Nephron progenitor cell (in vitro differentiated cells): ENCODE measurements at regions not wholly inside any gene's neighbourhood (a gene's known extent, or its start where the extent isn't known, plus 50 kb on each side); places are given as distances from the start of the nearest gene placed in this dataset.

Experiments
- DNase-seq: peaks from one replicate; pipeline ENCODE4 v3.0.0; 2021
- H3K27ac Mint-ChIP-seq: 2 replicates; pipeline ENCODE4 v1.8.0; 2021; ENCODE audit warnings: mild to moderate bottlenecking, moderate library complexity, mixed read lengths
- H3K27me3 Mint-ChIP-seq: 2 replicates; pipeline ENCODE4 v1.8.0; 2021; ENCODE audit warnings: mild to moderate bottlenecking, low read depth, mixed read lengths; ENCODE audit not compliant: poor library complexity
- H3K36me3 Mint-ChIP-seq: 2 replicates; pipeline ENCODE4 v1.8.0; 2021; ENCODE audit warnings: low read depth, mixed read lengths
- H3K4me1 Mint-ChIP-seq: 2 replicates; pipeline ENCODE4 v1.8.0; 2021; ENCODE audit warnings: mixed read lengths
- H3K4me3 Mint-ChIP-seq: 2 replicates; pipeline ENCODE4 v1.8.0; 2021; ENCODE audit warnings: mild to moderate bottlenecking, moderate library complexity, mixed read lengths
- H3K9me3 Mint-ChIP-seq: 2 replicates; pipeline ENCODE4 v1.8.0; 2021; ENCODE audit warnings: mild to moderate bottlenecking, moderate library complexity, mixed read lengths
- TF ChIP-seq, protein P1 (sequence below): fragments of 200-600 bp; sonication (generic); IDR thresholded peaks from 2 replicates; pipeline ENCODE4 v1.5.0; 2021; ENCODE audit warnings: antibody characterized with exemption

DNA sequence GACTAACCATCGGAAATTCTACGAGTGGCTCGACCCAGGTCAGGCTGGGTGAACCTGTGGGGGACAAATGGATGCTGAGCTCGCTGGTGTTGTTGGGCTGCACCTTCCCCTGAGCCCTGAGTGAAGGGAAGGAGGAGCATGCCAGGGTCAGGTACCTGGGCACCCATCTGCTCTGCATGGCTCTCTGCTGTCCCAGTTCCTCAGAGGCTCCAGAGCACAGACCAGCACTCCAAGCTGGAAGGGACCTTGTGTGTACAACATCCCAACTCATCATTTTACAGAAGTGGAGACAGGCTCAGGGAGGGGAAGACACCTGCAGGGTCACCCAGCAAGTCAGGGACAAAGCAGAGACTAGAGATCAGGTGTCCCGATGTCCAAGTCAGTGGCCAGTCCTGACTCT is 84.9 kb upstream of the NLRP1 start:
- Mint-ChIP-seq H3K9me3 (no peaks in the 10 kb centered on the region), H3K27me3 (peaks cover 22% of the 10 kb centered on the region), H3K4me1 (peaks cover 21% of the 10 kb centered on the region), H3K36me3 (no peaks in the 10 kb centered on the region), H3K27ac (no peak overlapping the region), H3K4me3 (no peak overlapping the region)
- no peak for DNase-seq
- TF ChIP-seq, protein P1, sequence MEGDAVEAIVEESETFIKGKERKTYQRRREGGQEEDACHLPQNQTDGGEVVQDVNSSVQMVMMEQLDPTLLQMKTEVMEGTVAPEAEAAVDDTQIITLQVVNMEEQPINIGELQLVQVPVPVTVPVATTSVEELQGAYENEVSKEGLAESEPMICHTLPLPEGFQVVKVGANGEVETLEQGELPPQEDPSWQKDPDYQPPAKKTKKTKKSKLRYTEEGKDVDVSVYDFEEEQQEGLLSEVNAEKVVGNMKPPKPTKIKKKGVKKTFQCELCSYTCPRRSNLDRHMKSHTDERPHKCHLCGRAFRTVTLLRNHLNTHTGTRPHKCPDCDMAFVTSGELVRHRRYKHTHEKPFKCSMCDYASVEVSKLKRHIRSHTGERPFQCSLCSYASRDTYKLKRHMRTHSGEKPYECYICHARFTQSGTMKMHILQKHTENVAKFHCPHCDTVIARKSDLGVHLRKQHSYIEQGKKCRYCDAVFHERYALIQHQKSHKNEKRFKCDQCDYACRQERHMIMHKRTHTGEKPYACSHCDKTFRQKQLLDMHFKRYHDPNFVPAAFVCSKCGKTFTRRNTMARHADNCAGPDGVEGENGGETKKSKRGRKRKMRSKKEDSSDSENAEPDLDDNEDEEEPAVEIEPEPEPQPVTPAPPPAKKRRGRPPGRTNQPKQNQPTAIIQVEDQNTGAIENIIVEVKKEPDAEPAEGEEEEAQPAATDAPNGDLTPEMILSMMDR: no peak

DNA sequence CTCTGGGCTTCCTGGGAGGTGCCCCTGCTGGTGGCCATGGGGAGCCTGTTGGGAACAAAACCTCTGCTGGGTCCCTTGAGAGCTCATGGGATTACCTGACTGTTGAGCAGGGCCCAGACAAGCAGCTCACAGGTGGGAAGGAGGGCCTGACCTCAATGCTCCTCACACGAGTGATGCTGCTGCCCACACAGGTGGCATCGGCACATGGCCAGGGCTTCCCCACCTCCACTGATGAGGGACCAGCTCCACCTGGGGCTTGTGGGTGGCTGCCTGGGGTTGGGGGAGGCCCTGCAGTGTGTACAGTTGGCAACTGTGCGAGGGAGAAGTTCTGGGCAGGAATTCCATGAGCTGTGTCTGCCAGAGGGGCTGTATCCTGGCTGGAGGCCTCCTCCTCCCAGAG is 87.8 kb upstream of the NLRP1 start:
- Mint-ChIP-seq H3K9me3 (no peaks in the 10 kb centered on the region), H3K36me3 (no peaks in the 10 kb centered on the region), H3K27ac (no peak overlapping the region), H3K4me3 (no peak overlapping the region), H3K4me1 (peaks cover 30% of the 10 kb centered on the region), H3K27me3 (peaks cover 21% of the 10 kb centered on the region)
- no peak for DNase-seq
- TF ChIP-seq, protein P1: no peak

DNA sequence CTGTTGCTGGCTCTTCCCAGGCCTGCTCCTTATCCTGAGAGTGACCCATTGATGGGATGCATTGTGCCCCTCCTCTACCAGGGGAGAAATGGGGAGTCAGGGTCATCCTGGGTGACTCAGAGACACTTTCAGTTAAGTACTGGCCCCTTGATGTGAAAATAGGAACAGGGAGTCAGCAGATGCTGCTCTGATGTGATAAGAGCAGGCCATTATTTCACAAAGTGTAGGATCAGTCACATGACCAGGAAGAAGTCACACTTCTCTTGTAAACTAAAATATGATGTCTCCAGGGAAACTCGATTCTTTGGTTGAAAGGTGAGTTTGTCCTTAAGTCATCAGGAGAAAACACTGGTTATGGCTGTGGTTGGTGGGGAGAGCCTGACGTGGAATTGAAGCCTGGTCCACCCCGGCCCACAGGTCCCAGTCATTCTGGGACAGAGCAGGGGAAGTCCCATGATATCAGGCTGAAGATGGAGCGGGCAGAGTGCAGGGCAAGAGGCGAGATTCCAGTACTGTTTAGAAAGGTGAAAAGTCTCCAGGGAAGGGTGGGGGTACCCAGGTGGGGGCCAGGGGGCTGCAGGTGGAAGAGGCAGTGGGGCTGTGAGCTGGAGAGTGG is 88.6 kb upstream of the NLRP1 start:
- Mint-ChIP-seq H3K4me1 (peaks cover 37% of the 10 kb centered on the region), H3K4me3 (no peak overlapping the region), H3K27me3 (peaks cover 25% of the 10 kb centered on the region), H3K36me3 (no peaks in the 10 kb centered on the region), H3K9me3 (no peaks in the 10 kb centered on the region), H3K27ac (no peak overlapping the region)
- DNase-seq: no peak
- TF ChIP-seq, protein P1: no peak

- Mint-ChIP-seq H3K36me3 (no peaks in the 10 kb centered on the region), H3K4me3 (no peak overlapping the region), H3K9me3 (no peaks in the 10 kb centered on the region), H3K27ac (no peak overlapping the region), H3K27me3 (peaks cover 24% of the 10 kb centered on the region), H3K4me1 (peaks cover 37% of the 10 kb centered on the region)
- TF ChIP-seq, protein P1: no peak
- no peak for DNase-seq
Observed at GRCh38 chr17:5675625-5676421, 91.5 kb upstream of the NLRP1 start.

DNA sequence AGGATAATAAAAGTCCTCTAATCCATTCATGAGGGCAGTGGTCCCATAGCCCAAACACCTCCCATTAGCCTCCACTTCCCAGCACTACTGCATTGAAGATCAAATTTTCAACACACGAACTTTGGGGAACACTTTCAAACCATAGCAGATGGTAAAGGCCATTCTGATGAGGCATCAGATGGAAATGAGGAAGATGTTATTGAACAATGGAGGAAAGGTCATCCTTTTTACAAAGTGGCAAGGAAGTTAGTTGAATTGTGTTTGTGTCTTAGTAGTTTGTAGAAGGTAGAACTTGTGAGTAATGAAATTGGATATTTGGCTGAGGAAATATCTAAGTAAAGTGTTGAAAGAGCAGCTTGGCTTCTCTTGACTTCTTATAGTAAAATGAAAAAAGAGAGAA is 93.3 kb upstream of the NLRP1 start:
- Mint-ChIP-seq H3K4me3 (no peak overlapping the region), H3K36me3 (no peaks in the 10 kb centered on the region), H3K27ac (no peak overlapping the region), H3K4me1 (peaks cover 37% of the 10 kb centered on the region), H3K27me3 (peaks cover 32% of the 10 kb centered on the region), H3K9me3 (no peaks in the 10 kb centered on the region)
- TF ChIP-seq, protein P1: no peak
- no peak for DNase-seq

- Mint-ChIP-seq H3K4me1 (peaks cover 36% of the 10 kb centered on the region), H3K4me3 (no peak overlapping the region), H3K27ac (no peak overlapping the region), H3K36me3 (no peaks in the 10 kb centered on the region), H3K9me3 (no peaks in the 10 kb centered on the region), H3K27me3 (peaks cover 33% of the 10 kb centered on the region)
- DNase-seq: no peak
- TF ChIP-seq, protein P1: no peak
Observed at GRCh38 chr17:5678171-5678570, 93.9 kb upstream of the NLRP1 start.
